GM03348 (cell line): ENCODE measurements at regions not wholly inside any gene's neighbourhood (a gene's known extent, or its start where the extent isn't known, plus 50 kb on each side); places are given as distances from the start of the nearest gene placed in this dataset.

Experiments
- DNase-seq: peaks from one replicate; pipeline ENCODE4 v3.0.0; 2012; ENCODE audit warnings: low spot score

- DNase-seq = no peak
These were observed 244.9 kb downstream of the LOXHD1 start for GRCh38 chr18:46411867-46412690.

GRCh38 chr18:46412916-46413315 lies 244.1 kb downstream of the LOXHD1 start:
- no peak for DNase-seq

- DNase-seq = no peak
These were observed 243.3 kb downstream of the LOXHD1 start for GRCh38 chr18:46413684-46414083.

- no peak for DNase-seq
These were observed 242.2 kb downstream of the LOXHD1 start for GRCh38 chr18:46414863-46415262.

GRCh38 chr18:46415532-46416252 lies 241.3 kb downstream of the LOXHD1 start:
- no peak for DNase-seq

GRCh38 chr18:46416706-46417638 lies 240.0 kb downstream of the LOXHD1 start:
- DNase-seq = no peak

- DNase-seq = no peak
These were observed 238.3 kb downstream of the LOXHD1 start for GRCh38 chr18:46418663-46419260.

GRCh38 chr18:46419391-46420141 lies 237.5 kb downstream of the LOXHD1 start:
- no peak for DNase-seq

- no peak for DNase-seq
These were observed 235.0 kb downstream of the LOXHD1 start for GRCh38 chr18:46421973-46422551.

GRCh38 chr18:46422552-46423055 lies 234.4 kb downstream of the LOXHD1 start:
- no peak for DNase-seq

GRCh38 chr18:46423226-46423805 lies 233.7 kb downstream of the LOXHD1 start:
- no peak for DNase-seq

GRCh38 chr18:46424898-46425297 lies 232.1 kb downstream of the LOXHD1 start:
- DNase-seq = no peak

- no peak for DNase-seq
These were observed 231.5 kb downstream of the LOXHD1 start for GRCh38 chr18:46425511-46425910.

GRCh38 chr18:46426021-46426678 lies 230.9 kb downstream of the LOXHD1 start:
- no peak for DNase-seq

- DNase-seq = no peak
These were observed 230.4 kb downstream of the LOXHD1 start for GRCh38 chr18:46426679-46427047.
